AG09319 (cell line): ENCODE measurements at regions not wholly inside any gene's neighbourhood (a gene's known extent, or its start where the extent isn't known, plus 50 kb on each side); places are given as distances from the start of the nearest gene placed in this dataset.

Experiments used
- DNase-seq: peaks from one replicate; pipeline ENCODE4 v3.0.0-alpha.2; 2010; ENCODE audit warnings: low read depth; ENCODE audit errors: extremely low read depth
- CTCF ChIP-seq: IDR thresholded peaks from 2 replicates; pipeline ENCODE4 v1.5.1; 2011; ENCODE audit warnings: low read depth, mild to moderate bottlenecking, inconsistent platforms, low read length, moderate library complexity

GRCh38 chr6:155586090-155586489 is 130.5 kb upstream of the NOX3 start:
- no peak for TF ChIP-seq CTCF
- DNase-seq: no peak

- no peak for TF ChIP-seq CTCF
- DNase-seq: no peak
Observed at GRCh38 chr6:155584006-155584405, 128.4 kb upstream of the NOX3 start.

GRCh38 chr6:155582016-155582991 is 126.7 kb upstream of the NOX3 start:
- no peak for TF ChIP-seq CTCF
- no peak for DNase-seq

DNA sequence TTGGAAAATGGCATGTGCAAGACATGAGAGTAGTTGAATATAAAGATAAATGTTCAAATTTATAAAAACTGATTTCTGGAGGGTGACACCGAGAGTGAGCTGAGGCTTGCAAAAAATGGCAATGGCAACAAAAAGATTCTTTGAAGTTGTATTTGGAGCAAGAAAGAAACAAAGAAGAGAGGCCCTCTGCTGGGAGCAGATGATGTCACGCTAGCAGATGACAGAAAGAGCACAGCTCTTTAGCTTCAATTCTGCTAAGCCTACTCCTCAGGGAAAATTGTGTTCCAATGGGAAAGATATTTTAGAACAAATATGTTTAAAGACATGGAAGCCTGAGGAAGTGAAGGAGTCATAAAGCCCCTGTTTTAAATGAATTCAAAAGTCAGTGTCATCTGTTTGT is 125.3 kb upstream of the NOX3 start:
- TF ChIP-seq CTCF: no peak; the same call in 1 of the 2 replicates
- no peak for DNase-seq

DNA sequence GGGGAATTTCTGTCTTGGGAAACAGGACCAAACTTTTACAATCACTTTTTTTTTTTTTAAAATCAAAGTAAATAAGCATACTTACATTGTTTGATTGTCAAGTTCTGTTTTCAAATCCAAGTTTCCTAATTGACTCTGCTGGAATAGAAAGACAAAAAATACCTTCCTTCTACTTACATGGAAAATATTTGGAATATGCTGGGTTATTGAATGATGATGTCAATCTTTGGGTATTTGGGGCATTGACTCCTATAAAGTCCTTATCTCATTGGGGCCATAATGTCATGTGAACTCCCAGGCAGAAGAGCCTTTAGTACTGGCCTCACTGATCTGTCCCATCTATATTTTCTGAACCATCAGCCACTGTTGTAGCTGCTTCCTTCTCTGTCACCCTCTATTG is 122.6 kb upstream of the NOX3 start:
- no peak for TF ChIP-seq CTCF
- no peak for DNase-seq

GRCh38 chr6:155561966-155562364 is 106.3 kb upstream of the NOX3 start:
- no peak for DNase-seq
- TF ChIP-seq CTCF: no peak

- no peak for TF ChIP-seq CTCF
- DNase-seq: peak; percentile 5
Observed at GRCh38 chr6:155561257-155561965, 105.8 kb upstream of the NOX3 start.
